ENCODE measurements at regions not wholly inside any gene's neighbourhood (a gene's known extent, or its start where the extent isn't known, plus 50 kb on each side); places are given as distances from the start of the nearest gene placed in this dataset.

DNA sequence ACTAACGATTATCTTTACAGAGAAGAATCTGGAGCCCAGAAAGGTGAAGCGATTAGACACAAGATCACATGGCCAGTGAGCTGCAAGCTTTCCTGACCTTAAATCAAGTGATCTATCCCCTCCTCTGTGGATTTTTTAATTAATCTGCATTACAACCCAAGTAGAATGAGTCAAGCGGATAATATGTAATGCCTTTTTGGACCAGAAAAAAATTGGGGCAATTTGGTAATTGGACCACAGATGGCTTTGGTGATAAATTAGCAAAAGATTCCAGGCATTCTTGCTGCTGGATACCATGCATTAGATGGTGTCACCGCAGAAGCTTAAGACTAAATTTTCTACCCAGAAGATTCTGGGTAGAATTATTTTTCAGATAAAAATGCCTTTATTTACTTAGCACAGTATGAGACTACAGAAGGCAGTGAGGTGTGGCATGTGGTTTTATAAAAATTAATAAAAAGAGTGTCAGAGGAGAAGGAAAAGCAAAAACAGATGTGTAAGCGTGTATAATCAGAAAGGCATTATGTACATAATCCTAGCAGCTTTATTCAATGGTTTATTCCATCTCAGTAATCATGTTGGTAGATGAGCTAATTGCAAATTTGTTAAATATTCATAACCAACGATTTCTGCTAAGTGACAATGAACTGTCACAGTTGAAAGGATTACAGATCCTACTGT is 53.9 kb upstream of the PCSK2 start:
- TF ChIP-seq CTCF (IDR thresholded peaks at IDR 0.05) (no peak), POLR2A (IDR thresholded peaks at IDR 0.05) (no peak)

Data from Peyer's patch (tissue), 4 donors.